Astrocyte (in vitro differentiated cells and primary cell): ENCODE measurements at regions not wholly inside any gene's neighbourhood (a gene's known extent, or its start where the extent isn't known, plus 50 kb on each side); places are given as distances from the start of the nearest gene placed in this dataset.

Source experiments
- EZH2 ChIP-seq: IDR thresholded peaks from 2 replicates; pipeline ENCODE4 v1.6.1; 2012; ENCODE audit warnings: mild to moderate bottlenecking, low read length, inconsistent platforms; ENCODE audit not compliant: insufficient read depth
- TF ChIP-seq, protein P1 (sequence below): IDR thresholded peaks from 2 replicates; pipeline ENCODE4 v1.5.1; 2011; ENCODE audit warnings: low read depth, mild to moderate bottlenecking, inconsistent platforms, low read length, moderate library complexity; ENCODE audit not compliant: insufficient read depth

DNA sequence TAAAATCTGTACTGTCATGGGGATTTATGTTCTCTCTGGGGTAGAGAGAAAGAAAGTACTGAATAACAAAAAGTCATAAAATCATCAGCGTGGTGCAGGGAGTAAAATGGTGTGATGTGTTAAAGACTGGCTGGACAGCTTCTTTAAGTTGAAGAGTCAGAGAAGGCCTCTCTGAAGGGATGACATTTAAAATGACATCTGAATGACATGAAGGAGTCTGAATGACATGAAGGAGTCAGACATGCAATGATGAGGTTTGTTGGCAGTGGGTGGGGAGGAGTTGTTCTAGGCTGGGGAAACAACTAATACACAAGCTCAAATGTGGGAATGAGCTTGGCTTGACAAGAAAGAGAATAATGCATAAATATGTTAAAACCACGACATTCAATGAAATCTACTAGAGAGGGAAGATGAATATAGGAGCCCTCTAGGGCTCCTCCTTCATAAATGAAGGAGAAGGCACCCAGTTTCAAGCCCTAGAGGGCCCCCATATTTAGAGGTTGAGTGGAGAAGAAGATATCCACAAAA lies 63.9 kb upstream of the KIT start:
- TF ChIP-seq, protein P1, sequence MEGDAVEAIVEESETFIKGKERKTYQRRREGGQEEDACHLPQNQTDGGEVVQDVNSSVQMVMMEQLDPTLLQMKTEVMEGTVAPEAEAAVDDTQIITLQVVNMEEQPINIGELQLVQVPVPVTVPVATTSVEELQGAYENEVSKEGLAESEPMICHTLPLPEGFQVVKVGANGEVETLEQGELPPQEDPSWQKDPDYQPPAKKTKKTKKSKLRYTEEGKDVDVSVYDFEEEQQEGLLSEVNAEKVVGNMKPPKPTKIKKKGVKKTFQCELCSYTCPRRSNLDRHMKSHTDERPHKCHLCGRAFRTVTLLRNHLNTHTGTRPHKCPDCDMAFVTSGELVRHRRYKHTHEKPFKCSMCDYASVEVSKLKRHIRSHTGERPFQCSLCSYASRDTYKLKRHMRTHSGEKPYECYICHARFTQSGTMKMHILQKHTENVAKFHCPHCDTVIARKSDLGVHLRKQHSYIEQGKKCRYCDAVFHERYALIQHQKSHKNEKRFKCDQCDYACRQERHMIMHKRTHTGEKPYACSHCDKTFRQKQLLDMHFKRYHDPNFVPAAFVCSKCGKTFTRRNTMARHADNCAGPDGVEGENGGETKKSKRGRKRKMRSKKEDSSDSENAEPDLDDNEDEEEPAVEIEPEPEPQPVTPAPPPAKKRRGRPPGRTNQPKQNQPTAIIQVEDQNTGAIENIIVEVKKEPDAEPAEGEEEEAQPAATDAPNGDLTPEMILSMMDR = no peak
- TF ChIP-seq EZH2 = no peak
